ENCODE measurements at regions not wholly inside any gene's neighbourhood (a gene's known extent, or its start where the extent isn't known, plus 50 kb on each side); places are given as distances from the start of the nearest gene placed in this dataset.
"Not testable (repeated sequence)": the region's sequence is repeated elsewhere in the genome, so short reads cannot be mapped to it uniquely, and the experiment has no call there.

DNA sequence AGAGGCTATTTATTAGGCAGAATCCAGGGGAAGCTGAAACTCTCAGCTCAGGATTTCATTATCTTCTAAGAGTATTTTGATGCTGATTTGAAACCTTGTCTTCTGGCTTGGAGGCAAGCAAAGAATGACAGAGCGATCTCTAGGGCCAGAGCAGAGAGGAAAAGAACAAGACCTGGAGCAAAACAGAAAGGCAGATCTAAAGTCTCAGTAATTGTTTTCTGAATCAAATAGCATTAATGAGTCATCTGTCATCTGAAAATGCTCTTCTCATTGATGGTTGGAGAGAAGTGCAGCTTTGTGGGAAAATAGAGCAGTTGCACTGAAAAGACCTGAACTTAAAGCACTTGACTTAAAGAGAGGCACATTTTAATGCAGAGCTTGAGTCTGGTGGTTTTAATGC lies 385.9 kb downstream of the RAP2B start:
- no peaks in the 10 kb centered on the region for H3K27me3 ChIP-seq (ENCODE audit: control insufficient read depth, extremely low read depth, insufficient read depth, low read length)
- H3K79me2 ChIP-seq (ENCODE audit: control insufficient read depth, insufficient read depth, low read length) = no peaks in the 10 kb centered on the region
- no peaks in the 10 kb centered on the region for H3K9me3 ChIP-seq (ENCODE audit: control insufficient read depth, low read depth, low read length)
- no peak overlapping the region for H2AFZ ChIP-seq (ENCODE audit: control insufficient read depth, low read length)
- no peak overlapping the region for H3K4me3 ChIP-seq (ENCODE audit: control insufficient read depth in 2 of 3, extremely low read depth in 1 of 3, insufficient read depth in 2 of 3, low read depth in 1 of 3, low read length in 3 of 3)
- H3K36me3 ChIP-seq (ENCODE audit: control insufficient read depth in 2 of 2, extremely low read depth in 1 of 2, insufficient read depth in 2 of 2, low read length in 2 of 2) = no peaks in the 10 kb centered on the region
- H3K9ac ChIP-seq (ENCODE audit: control insufficient read depth, extremely low read depth, insufficient read depth, low read length) = no peak overlapping the region
- H4K20me1 ChIP-seq (ENCODE audit: control insufficient read depth, extremely low read depth, insufficient read depth, low read length) = no peaks in the 10 kb centered on the region
- no peaks in the 10 kb centered on the region for H3K4me1 ChIP-seq (ENCODE audit: control insufficient read depth, extremely low read depth, insufficient read depth, low read length)
- DNase-seq (ENCODE audit: low read depth, low spot score) (no peak), FAIRE-seq (no peak)
- H3K27ac ChIP-seq (ENCODE audit: control insufficient read depth, insufficient read depth, low read length) = no peak overlapping the region
- dilution Hi-C loops (cut with MboI; ENCODE audit: extremely low pct_ligation_motif_present, low sequenced_read_pairs) = no loop called here
- TF ChIP-seq, protein P1, sequence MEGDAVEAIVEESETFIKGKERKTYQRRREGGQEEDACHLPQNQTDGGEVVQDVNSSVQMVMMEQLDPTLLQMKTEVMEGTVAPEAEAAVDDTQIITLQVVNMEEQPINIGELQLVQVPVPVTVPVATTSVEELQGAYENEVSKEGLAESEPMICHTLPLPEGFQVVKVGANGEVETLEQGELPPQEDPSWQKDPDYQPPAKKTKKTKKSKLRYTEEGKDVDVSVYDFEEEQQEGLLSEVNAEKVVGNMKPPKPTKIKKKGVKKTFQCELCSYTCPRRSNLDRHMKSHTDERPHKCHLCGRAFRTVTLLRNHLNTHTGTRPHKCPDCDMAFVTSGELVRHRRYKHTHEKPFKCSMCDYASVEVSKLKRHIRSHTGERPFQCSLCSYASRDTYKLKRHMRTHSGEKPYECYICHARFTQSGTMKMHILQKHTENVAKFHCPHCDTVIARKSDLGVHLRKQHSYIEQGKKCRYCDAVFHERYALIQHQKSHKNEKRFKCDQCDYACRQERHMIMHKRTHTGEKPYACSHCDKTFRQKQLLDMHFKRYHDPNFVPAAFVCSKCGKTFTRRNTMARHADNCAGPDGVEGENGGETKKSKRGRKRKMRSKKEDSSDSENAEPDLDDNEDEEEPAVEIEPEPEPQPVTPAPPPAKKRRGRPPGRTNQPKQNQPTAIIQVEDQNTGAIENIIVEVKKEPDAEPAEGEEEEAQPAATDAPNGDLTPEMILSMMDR (optimal IDR thresholded peaks at IDR 0.05 in 1 of 3, IDR thresholded peaks at IDR 0.05 in 1 of 3, conservative IDR thresholded peaks at IDR 0.05 in 1 of 3; ENCODE audit: extremely low read depth in 1 of 3, insufficient read depth in 2 of 3, low read length in 3 of 3) = no peak
- no peak for TF ChIP-seq EZH2 (IDR thresholded peaks at IDR 0.05; ENCODE audit: low read length)
- no peak overlapping the region for H3K4me2 ChIP-seq (ENCODE audit: control insufficient read depth, extremely low read depth, insufficient read depth, low read depth, low read length)
- no peaks in the 10 kb centered on the region for H3K9me1 ChIP-seq (ENCODE audit: control insufficient read depth, extremely low read depth, insufficient read depth, low read length)

DNA sequence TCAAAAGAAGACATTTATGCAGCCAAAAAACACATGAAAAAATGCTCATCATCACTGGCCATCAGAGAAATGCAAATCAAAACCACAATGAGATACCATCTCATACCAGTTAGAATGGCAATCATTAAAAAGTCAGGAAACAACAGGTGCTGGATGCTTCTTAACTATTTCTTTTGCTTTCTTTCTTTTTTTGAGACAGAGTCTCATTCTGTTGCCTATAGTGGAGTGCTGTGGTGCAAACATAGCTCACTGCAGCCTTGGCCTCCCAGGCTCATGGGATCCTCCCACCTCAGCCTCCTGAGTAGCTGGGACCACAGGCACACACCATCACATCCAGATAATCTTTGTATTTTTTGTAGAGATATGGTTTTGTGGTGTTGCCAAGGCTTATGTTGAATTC lies 387.7 kb downstream of the RAP2B start:
- H2AFZ ChIP-seq (ENCODE audit: control insufficient read depth, low read length); H3K9ac ChIP-seq (ENCODE audit: control insufficient read depth, extremely low read depth, insufficient read depth, low read length); FAIRE-seq; H3K79me2 ChIP-seq (ENCODE audit: control insufficient read depth, insufficient read depth, low read length); H3K27me3 ChIP-seq (ENCODE audit: control insufficient read depth, extremely low read depth, insufficient read depth, low read length); DNase-seq (ENCODE audit: low read depth, low spot score); H3K4me2 ChIP-seq (ENCODE audit: control insufficient read depth, extremely low read depth, insufficient read depth, low read depth, low read length); H3K4me1 ChIP-seq (ENCODE audit: control insufficient read depth, extremely low read depth, insufficient read depth, low read length); dilution Hi-C loops (cut with MboI; ENCODE audit: extremely low pct_ligation_motif_present, low sequenced_read_pairs); H3K9me1 ChIP-seq (ENCODE audit: control insufficient read depth, extremely low read depth, insufficient read depth, low read length); H3K9me3 ChIP-seq (ENCODE audit: control insufficient read depth, low read depth, low read length); H3K36me3 ChIP-seq (ENCODE audit: control insufficient read depth in 2 of 2, extremely low read depth in 1 of 2, insufficient read depth in 2 of 2, low read length in 2 of 2); H3K27ac ChIP-seq (ENCODE audit: control insufficient read depth, insufficient read depth, low read length); H3K4me3 ChIP-seq (ENCODE audit: control insufficient read depth in 2 of 3, extremely low read depth in 1 of 3, insufficient read depth in 2 of 3, low read depth in 1 of 3, low read length in 3 of 3); H4K20me1 ChIP-seq (ENCODE audit: control insufficient read depth, extremely low read depth, insufficient read depth, low read length): not testable (repeated sequence)

DNA sequence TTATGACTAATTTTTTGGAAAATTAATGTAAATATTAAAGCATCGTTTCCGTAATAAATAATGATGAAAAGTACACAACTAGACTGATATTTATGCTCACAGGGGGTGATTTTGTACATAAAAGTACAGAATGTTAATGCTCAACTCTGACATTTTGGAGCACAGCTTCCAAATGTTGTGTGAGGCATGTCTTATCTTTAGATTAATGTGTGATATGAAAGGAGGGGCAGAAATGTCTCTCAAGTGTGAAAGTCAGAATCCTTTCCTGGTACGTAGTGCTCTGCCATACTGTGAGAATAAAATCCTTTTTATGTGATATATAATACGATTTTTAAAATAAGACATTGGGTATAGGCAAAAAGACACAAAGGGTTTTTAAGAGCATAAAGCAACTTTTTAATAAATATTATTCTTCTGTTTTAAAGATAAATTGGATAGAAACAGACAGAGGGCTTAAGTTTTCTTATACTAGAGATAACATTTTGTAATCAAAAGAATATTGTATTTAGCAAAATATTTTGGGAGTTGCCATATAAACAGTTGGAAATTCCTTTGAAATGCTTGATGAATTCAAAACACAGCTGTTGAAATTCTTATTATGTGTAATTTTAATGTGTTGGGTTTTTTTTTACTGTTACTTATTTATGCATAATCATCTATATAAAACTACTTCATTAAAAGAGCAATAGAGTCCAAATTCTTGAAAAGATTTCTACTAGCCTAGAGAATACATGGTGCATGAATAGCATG lies 389.7 kb downstream of the RAP2B start:
- no peaks in the 10 kb centered on the region for H3K27me3 ChIP-seq (ENCODE audit: control insufficient read depth, extremely low read depth, insufficient read depth, low read length)
- no peaks in the 10 kb centered on the region for H3K79me2 ChIP-seq (ENCODE audit: control insufficient read depth, insufficient read depth, low read length)
- TF ChIP-seq, protein P1 (optimal IDR thresholded peaks at IDR 0.05 in 1 of 3, IDR thresholded peaks at IDR 0.05 in 1 of 3, conservative IDR thresholded peaks at IDR 0.05 in 1 of 3; ENCODE audit: extremely low read depth in 1 of 3, insufficient read depth in 2 of 3, low read length in 3 of 3) = no peak
- no peak for TF ChIP-seq EZH2 (IDR thresholded peaks at IDR 0.05; ENCODE audit: low read length)
- no peak overlapping the region for H2AFZ ChIP-seq (ENCODE audit: control insufficient read depth, low read length)
- no peaks in the 10 kb centered on the region for H3K4me1 ChIP-seq (ENCODE audit: control insufficient read depth, extremely low read depth, insufficient read depth, low read length)
- dilution Hi-C loops (cut with MboI; ENCODE audit: extremely low pct_ligation_motif_present, low sequenced_read_pairs) = no loop called here
- H3K9me1 ChIP-seq (ENCODE audit: control insufficient read depth, extremely low read depth, insufficient read depth, low read length) = no peaks in the 10 kb centered on the region
- H3K9ac ChIP-seq (ENCODE audit: control insufficient read depth, extremely low read depth, insufficient read depth, low read length) = no peak overlapping the region
- no peak overlapping the region for H3K27ac ChIP-seq (ENCODE audit: control insufficient read depth, insufficient read depth, low read length)
- no peak overlapping the region for H3K4me3 ChIP-seq (ENCODE audit: control insufficient read depth in 2 of 3, extremely low read depth in 1 of 3, insufficient read depth in 2 of 3, low read depth in 1 of 3, low read length in 3 of 3)
- no peaks in the 10 kb centered on the region for H4K20me1 ChIP-seq (ENCODE audit: control insufficient read depth, extremely low read depth, insufficient read depth, low read length)
- H3K9me3 ChIP-seq (ENCODE audit: control insufficient read depth, low read depth, low read length) = no peaks in the 10 kb centered on the region
- no peak overlapping the region for H3K4me2 ChIP-seq (ENCODE audit: control insufficient read depth, extremely low read depth, insufficient read depth, low read depth, low read length)
- no peak for DNase-seq (ENCODE audit: low read depth, low spot score)
- H3K36me3 ChIP-seq (ENCODE audit: control insufficient read depth in 2 of 2, extremely low read depth in 1 of 2, insufficient read depth in 2 of 2, low read length in 2 of 2) = no peaks in the 10 kb centered on the region
- FAIRE-seq = no peak
